CD14-positive monocyte (primary cell): ENCODE measurements at regions not wholly inside any gene's neighbourhood (a gene's known extent, or its start where the extent isn't known, plus 50 kb on each side); places are given as distances from the start of the nearest gene placed in this dataset.

Experiments
- DNase-seq, 3 donors: peaks; one replicate each; pipeline ENCODE4 v3.0.0-alpha.2; 2011 to 2022
- H2AFZ ChIP-seq: 2 replicates; pipeline ENCODE4 v1.6.0; 2012; ENCODE audit warnings: mild to moderate bottlenecking, low read depth, low read length, inconsistent platforms; ENCODE audit not compliant: insufficient read depth, poor library complexity, severe bottlenecking
- H3K27ac ChIP-seq, 2 donors: 1 replicate in 1 of 2; 2 replicates in 1 of 2; pipeline ENCODE4 v1.5.1; 2012 to 2013; ENCODE audit warnings: low read length in 2 of 2, control low read depth in 1 of 2, inconsistent platforms in 1 of 2, low read depth in 1 of 2, mild to moderate bottlenecking in 1 of 2
- H3K27me3 ChIP-seq, 2 donors: one replicate each; pipeline versions ENCODE4 v1.6.0 to v1.6.1; 2011 to 2013; ENCODE audit warnings: low read length in 2 of 2; ENCODE audit not compliant: control insufficient read depth in 2 of 2, insufficient read depth in 2 of 2
- H3K36me3 ChIP-seq, 2 donors: replicated peaks in 1 of 2; 1 replicate in 1 of 2; 2 replicates in 1 of 2; pipeline versions ENCODE4 v1.5.1 to v1.6.1; 2012 to 2013; ENCODE audit warnings: low read length in 2 of 2, control low read depth in 1 of 2, inconsistent platforms in 1 of 2, mild to moderate bottlenecking in 1 of 2; ENCODE audit not compliant: insufficient read depth in 2 of 2, control insufficient read depth in 1 of 2
- H3K4me1 ChIP-seq, 2 donors: 1 replicate in 1 of 2; 2 replicates in 1 of 2; pipeline versions ENCODE4 v1.5.1 to v1.6.1; 2012 to 2013; ENCODE audit warnings: low read length in 2 of 2, control low read depth in 1 of 2, inconsistent platforms in 1 of 2, mild to moderate bottlenecking in 1 of 2, moderate library complexity in 1 of 2; ENCODE audit not compliant: insufficient read depth in 2 of 2, control insufficient read depth in 1 of 2
- H3K4me2 ChIP-seq: replicated peaks from 2 replicates; pipeline ENCODE3; 2012; ENCODE audit warnings: low read length, moderate library complexity, mild to moderate bottlenecking; ENCODE audit not compliant: poor library complexity, severe bottlenecking; ENCODE audit errors: extremely low read depth
- H3K4me3 ChIP-seq, 3 experiments: fragments of 200-600 bp in 1 of 3; sonication (generic) in 1 of 3; replicated peaks in 1 of 3; 1 replicate in 2 of 3; 2 replicates in 1 of 3; pipeline ENCODE4 v1.5.1; 2011 to 2013; ENCODE audit warnings: low read length in 3 of 3, mild to moderate bottlenecking in 3 of 3, control low read depth in 2 of 3, low read depth in 2 of 3, inconsistent platforms in 1 of 3, moderate library complexity in 1 of 3
- H3K79me2 ChIP-seq: 2 replicates; pipeline ENCODE4 v1.6.0; 2012; ENCODE audit warnings: mild to moderate bottlenecking, control low read depth, inconsistent platforms, low read length, moderate library complexity; ENCODE audit not compliant: insufficient read depth
- H3K9ac ChIP-seq: 2 replicates; pipeline ENCODE4 v1.6.0; 2017; ENCODE audit warnings: low read length, mild to moderate bottlenecking; ENCODE audit not compliant: insufficient read depth, poor library complexity, severe bottlenecking
- H3K9me3 ChIP-seq, 2 donors: replicated peaks in 1 of 2; 1 replicate in 1 of 2; 2 replicates in 1 of 2; pipeline versions ENCODE4 v1.5.1 to v1.6.1; 2012 to 2013; ENCODE audit warnings: low read length in 2 of 2, control low read depth in 1 of 2; ENCODE audit not compliant: control insufficient read depth in 1 of 2, insufficient read depth in 1 of 2
- H4K20me1 ChIP-seq: 2 replicates; pipeline ENCODE4 v1.6.0; 2012; ENCODE audit warnings: mild to moderate bottlenecking, low read length, control low read depth, moderate library complexity; ENCODE audit not compliant: insufficient read depth
- H3K27ac Mint-ChIP-seq, 7 donors: one replicate each; pipeline ENCODE4 v1.8.0; 2020; ENCODE audit warnings: mild to moderate bottlenecking in 7 of 7, mixed read lengths in 7 of 7, moderate library complexity in 6 of 7, inconsistent platforms in 2 of 7
- H3K27me3 Mint-ChIP-seq, 3 donors: one replicate each; pipeline ENCODE4 v1.8.0; 2021 to 2022; ENCODE audit warnings: low read depth in 3 of 3, mild to moderate bottlenecking in 3 of 3, mixed read lengths in 3 of 3, moderate library complexity in 3 of 3, inconsistent platforms in 1 of 3
- H3K36me3 Mint-ChIP-seq, 2 donors: one replicate each; pipeline ENCODE4 v1.8.0; 2020; ENCODE audit warnings: mixed read lengths in 2 of 2, inconsistent platforms in 1 of 2, mild to moderate bottlenecking in 1 of 2
- H3K4me1 Mint-ChIP-seq: one replicate; pipeline ENCODE4 v1.8.0; 2020; ENCODE audit warnings: mild to moderate bottlenecking, mixed read lengths
- H3K4me3 Mint-ChIP-seq, 2 donors: one replicate each; pipeline ENCODE4 v1.8.0; 2020; ENCODE audit warnings: mild to moderate bottlenecking in 2 of 2, mixed read lengths in 2 of 2, moderate library complexity in 1 of 2
- H3K9me3 Mint-ChIP-seq, 7 donors: one replicate each; pipeline ENCODE4 v1.8.0; 2020 to 2022; ENCODE audit warnings: mixed read lengths in 7 of 7, mild to moderate bottlenecking in 6 of 7, moderate library complexity in 6 of 7, inconsistent platforms in 2 of 7
- CTCF ChIP-seq: fragments of 200-600 bp; IDR thresholded peaks from one replicate; pipeline ENCODE4 v1.8.0; 2022; ENCODE audit warnings: antibody characterized with exemption, mild to moderate bottlenecking
- WGBS: methylation state at CpG from one replicate; pipeline ENCODE4 v1.1.5; 2013; ENCODE audit warnings: missing lambda C conversion rate; ENCODE audit not compliant: insufficient coverage; 5-methylcytosine and 5-hydroxymethylcytosine counted together
- intact Hi-C, 2 donors: fragments of 100-400 bp; cut with micrococcal nuclease; formaldehyde crosslinking; loops; one replicate each; pipeline versions ENCODE4 v1.15.0 to v1.15.1; 2023

- Mint-ChIP-seq H3K27ac (no peak overlapping the region), H3K36me3 (no peaks in the 10 kb centered on the region), H3K27me3 (peaks cover 3 to 12% (median 8%) of the 10 kb centered on the region in 3 donors), H3K4me3 (no peak overlapping the region), H3K4me1 (peaks cover 7% of the 10 kb centered on the region), H3K9me3 (peaks cover 0 to 2% (median 0%) of the 10 kb centered on the region in 7 donors)
- H2AFZ ChIP-seq, result no peak overlapping the region
- peaks cover 0 to 6% of the 10 kb centered on the region in 2 donors for H3K27me3 ChIP-seq
- H3K4me3 ChIP-seq, result no peak overlapping the region
- intact Hi-C loops, result no loop called here
- no peak overlapping the region for H3K9ac ChIP-seq
- no peak for TF ChIP-seq CTCF
- H3K4me2 ChIP-seq, result no peak overlapping the region
- DNase-seq, result no peak
- no peaks in the 10 kb centered on the region for H3K79me2 ChIP-seq
- 73% methylated on average over 2 of the region's 2 CpGs for WGBS
- H4K20me1 ChIP-seq, result no peaks in the 10 kb centered on the region
- H3K9me3 ChIP-seq, result no peaks in the 10 kb centered on the region
- H3K4me1 ChIP-seq, result no peaks in the 10 kb centered on the region
- H3K36me3 ChIP-seq, result no peaks in the 10 kb centered on the region
- H3K27ac ChIP-seq, result no peak overlapping the region
Measured at GRCh38 chr1:166673722-166674121, 165.6 kb upstream of the POGK start.

DNA sequence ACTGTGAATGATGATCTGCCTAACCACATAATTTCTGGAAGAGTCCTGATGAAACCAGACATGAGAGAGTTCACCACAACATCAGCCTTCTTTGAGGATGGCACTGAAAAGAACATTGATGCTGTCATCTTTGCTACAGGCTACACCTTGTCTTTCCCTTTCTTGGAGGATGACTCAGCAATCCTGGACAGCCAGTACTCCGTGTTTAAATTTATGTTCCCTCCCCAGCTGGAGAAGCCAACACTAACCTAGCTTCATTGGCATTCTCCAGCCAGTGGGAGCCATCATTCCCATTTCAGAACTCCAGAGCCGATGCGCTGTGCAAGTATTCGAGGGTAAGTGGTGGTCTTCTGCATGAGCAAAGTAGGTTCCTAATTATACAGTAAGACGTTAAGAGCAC, 164.1 kb upstream of the POGK start:
- WGBS, result 0% methylated on average over 1 of the region's 5 CpGs
- no peak for DNase-seq
- H4K20me1 ChIP-seq, result no peaks in the 10 kb centered on the region
- no peak overlapping the region for H3K27ac ChIP-seq
- no peak overlapping the region for H3K9ac ChIP-seq
- intact Hi-C loops, result no loop called here
- H3K4me1 ChIP-seq, result no peaks in the 10 kb centered on the region
- H3K4me1 Mint-ChIP-seq, result peaks cover 7% of the 10 kb centered on the region
- no peaks in the 10 kb centered on the region for H3K36me3 Mint-ChIP-seq
- H3K4me2 ChIP-seq, result no peak overlapping the region
- H3K9me3 Mint-ChIP-seq, result peaks cover 0 to 2% (median 0%) of the 10 kb centered on the region in 7 donors
- no peak for TF ChIP-seq CTCF
- peaks cover 0 to 6% of the 10 kb centered on the region in 2 donors for H3K27me3 ChIP-seq
- H3K4me3 Mint-ChIP-seq, result no peak overlapping the region
- no peaks in the 10 kb centered on the region for H3K36me3 ChIP-seq
- H3K27me3 Mint-ChIP-seq, result peaks cover 2 to 10% (median 8%) of the 10 kb centered on the region in 3 donors
- H3K27ac Mint-ChIP-seq, result no peak overlapping the region
- no peak overlapping the region for H2AFZ ChIP-seq
- no peaks in the 10 kb centered on the region for H3K9me3 ChIP-seq
- no peak overlapping the region for H3K4me3 ChIP-seq
- no peaks in the 10 kb centered on the region for H3K79me2 ChIP-seq
